ENCODE measurements at regions not wholly inside any gene's neighbourhood (a gene's known extent, or its start where the extent isn't known, plus 50 kb on each side); places are given as distances from the start of the nearest gene placed in this dataset.
"Not testable (repeated sequence)": the region's sequence is repeated elsewhere in the genome, so short reads cannot be mapped to it uniquely, and the experiment has no call there.

DNA sequence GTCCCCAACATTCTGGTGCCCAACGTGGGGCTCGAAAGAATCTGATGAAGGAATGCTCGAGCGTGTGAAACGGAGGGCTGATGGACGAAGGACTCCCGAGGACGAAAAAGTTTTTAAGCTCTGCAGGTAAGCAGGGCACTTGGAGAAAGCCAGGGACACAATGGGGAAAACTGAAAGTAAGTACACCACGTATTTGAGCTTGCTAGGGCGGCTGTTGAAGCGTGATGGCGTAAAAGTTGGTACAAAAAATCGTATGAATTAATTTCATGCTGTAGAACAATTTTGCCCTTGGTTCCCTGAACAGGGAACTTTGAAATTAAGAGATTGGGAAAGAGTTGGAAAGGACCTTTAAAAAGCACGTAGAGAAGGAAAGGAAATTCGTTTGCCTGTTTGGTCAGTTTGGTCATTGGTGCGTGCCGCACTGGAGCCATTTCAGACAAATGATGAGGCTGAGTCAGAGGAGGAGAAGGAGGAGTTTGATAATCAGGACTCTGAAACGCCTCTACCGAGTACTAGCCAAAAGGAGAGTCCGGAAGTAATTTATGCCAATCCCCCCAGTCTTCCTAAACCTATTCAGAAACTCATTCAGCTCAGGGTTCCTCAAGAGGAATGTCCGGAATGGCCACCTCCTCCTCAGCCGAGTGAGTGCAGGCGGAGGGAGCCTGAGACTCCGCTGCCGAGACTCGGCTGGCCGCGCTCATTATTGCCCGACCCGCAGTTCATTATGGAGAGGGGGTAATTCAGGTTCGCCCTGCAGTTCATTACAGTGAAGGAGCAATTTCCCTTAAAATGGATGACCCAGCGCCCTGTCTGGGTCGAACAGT, 59.2 kb upstream of the PRSS16 start:
- TF ChIP-seq, protein P1, sequence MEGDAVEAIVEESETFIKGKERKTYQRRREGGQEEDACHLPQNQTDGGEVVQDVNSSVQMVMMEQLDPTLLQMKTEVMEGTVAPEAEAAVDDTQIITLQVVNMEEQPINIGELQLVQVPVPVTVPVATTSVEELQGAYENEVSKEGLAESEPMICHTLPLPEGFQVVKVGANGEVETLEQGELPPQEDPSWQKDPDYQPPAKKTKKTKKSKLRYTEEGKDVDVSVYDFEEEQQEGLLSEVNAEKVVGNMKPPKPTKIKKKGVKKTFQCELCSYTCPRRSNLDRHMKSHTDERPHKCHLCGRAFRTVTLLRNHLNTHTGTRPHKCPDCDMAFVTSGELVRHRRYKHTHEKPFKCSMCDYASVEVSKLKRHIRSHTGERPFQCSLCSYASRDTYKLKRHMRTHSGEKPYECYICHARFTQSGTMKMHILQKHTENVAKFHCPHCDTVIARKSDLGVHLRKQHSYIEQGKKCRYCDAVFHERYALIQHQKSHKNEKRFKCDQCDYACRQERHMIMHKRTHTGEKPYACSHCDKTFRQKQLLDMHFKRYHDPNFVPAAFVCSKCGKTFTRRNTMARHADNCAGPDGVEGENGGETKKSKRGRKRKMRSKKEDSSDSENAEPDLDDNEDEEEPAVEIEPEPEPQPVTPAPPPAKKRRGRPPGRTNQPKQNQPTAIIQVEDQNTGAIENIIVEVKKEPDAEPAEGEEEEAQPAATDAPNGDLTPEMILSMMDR (IDR thresholded peaks at IDR 0.05; ENCODE audit: low read length, missing control alignments): no peak
- peak; percentile 78 for DNase-seq (ENCODE audit: low read depth)
- peak overlapping the region; percentile 80 for H3K4me3 ChIP-seq (replicated peaks; ENCODE audit: low read depth, low read length)

DNA sequence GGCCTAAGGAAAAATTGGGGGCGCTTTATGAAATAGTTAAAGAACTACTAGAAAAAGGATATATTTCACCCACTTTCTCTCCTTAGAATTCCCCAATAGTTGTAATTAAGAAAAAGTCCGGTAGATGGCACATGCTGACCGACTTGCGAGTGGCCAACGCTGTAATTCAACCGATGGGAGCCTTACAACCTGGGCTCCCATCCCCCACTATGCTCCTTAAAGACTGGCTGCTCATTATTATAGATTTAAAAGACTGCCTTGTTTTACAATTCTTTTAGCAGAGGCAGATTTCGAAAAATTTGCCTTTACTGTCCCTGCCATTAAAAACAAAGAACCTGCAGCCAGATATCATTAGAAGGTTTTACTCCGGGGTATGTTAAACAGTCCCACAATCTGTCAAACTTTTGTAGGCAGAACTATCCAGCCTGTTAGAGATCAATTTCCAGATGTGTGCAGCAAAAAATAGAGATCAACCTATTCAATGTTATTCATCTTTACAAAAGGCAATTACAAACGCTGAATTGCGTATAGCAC, 58.5 kb upstream of the PRSS16 start:
- TF ChIP-seq, protein P1 (IDR thresholded peaks at IDR 0.05; ENCODE audit: low read length, missing control alignments): peak; percentile 57
- peak; percentile 88 for DNase-seq (ENCODE audit: low read depth)
- peak overlapping the region; percentile 80 for H3K4me3 ChIP-seq (replicated peaks; ENCODE audit: low read depth, low read length)

DNA sequence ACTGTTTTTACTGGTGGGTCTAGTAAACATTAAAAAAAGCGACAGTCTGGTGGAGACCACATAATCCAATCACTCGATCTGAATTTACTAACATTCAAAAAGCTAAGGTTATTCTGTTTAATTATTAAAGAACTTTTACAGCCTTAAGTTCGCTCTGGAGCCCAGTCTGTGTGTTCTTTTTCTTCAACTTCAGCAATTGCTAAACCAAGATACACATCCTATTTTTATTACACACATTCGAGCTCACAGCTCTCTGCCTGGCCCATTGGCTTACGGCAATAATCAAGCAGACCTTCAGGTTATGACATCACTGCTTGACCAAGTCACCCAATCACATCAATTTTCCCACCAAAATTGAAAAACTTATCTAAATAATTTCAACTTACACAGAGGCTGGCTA, 57.4 kb upstream of the PRSS16 start:
- DNase-seq (ENCODE audit: low read depth): no peak
- TF ChIP-seq, protein P1 (IDR thresholded peaks at IDR 0.05; ENCODE audit: low read length, missing control alignments): no peak
- H3K4me3 ChIP-seq (replicated peaks; ENCODE audit: low read depth, low read length): no peak overlapping the region

DNA sequence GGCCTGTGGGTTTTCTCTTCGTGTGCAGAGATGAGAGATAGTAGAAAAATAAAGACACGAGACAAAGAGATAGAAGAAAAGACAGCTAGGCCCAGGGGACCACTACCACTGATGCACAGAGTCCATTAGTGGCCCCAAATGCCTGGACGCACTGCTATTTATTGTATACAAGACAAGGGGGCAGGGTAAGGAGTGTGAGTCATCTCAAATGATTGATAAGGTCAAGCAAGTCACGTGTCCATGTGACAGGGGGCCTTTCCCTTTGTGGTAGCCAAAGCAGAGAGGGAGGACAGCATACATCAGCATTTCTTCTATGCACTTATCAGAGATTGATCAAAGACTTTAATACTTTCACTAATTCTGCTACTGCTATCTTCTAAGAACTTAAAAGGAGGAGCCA, 53.0 kb upstream of the PRSS16 start:
- H3K4me3 ChIP-seq (replicated peaks; ENCODE audit: low read depth, low read length); DNase-seq (ENCODE audit: low read depth): not testable (repeated sequence)

DNA sequence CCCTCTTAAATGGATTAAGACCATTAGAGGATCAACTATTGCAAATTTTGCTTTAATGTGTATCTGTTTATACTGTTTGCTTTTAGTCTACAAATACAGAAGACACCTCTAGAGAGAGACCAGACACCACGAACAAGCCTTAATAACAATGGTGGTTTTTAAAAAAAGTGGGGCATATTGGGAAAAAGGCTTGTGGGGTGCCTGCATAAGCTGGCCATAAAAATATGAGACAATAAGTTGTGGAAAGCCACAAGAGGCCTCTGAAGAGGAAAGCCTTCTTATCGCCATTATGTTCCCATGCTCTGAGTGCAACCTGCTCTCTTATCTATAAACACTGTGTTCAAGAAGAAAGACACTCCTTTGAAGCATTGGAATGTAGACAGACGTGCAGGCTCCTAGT, 52.0 kb upstream of the PRSS16 start:
- not testable (repeated sequence) for DNase-seq (ENCODE audit: low read depth); H3K4me3 ChIP-seq (replicated peaks; ENCODE audit: low read depth, low read length)
